MM.1S (cell line): ENCODE measurements at regions not wholly inside any gene's neighbourhood (a gene's known extent, or its start where the extent isn't known, plus 50 kb on each side); places are given as distances from the start of the nearest gene placed in this dataset.

Source experiments
- DNase-seq: peaks from one replicate; pipeline ENCODE4 v3.0.0-alpha.2; 2015
- H2AFZ ChIP-seq: fragments of 300-600 bp; sonication (generic); 2 replicates; pipeline ENCODE4 v1.6.0; 2016; ENCODE audit warnings: antibody characterized with exemption, low read length
- H3F3A ChIP-seq: fragments of 300-600 bp; sonication (generic); 2 replicates; pipeline ENCODE4 v1.6.1; 2016; ENCODE audit warnings: mild to moderate bottlenecking, antibody characterized with exemption, low read length, moderate library complexity, mixed read lengths; ENCODE audit not compliant: insufficient read depth
- H3K27ac ChIP-seq: fragments of 300-600 bp; sonication (generic); 2 replicates; pipeline ENCODE4 v1.5.1; 2016; ENCODE audit warnings: mild to moderate bottlenecking, low read length
- H3K27me3 ChIP-seq: fragments of 300-600 bp; sonication (generic); replicated peaks from 2 replicates; pipeline ENCODE4 v1.6.0; 2016; ENCODE audit warnings: low read length; ENCODE audit not compliant: insufficient read depth
- H3K36me3 ChIP-seq: fragments of 300-600 bp; sonication (generic); replicated peaks from 2 replicates; pipeline ENCODE4 v1.6.1; 2016; ENCODE audit warnings: mild to moderate bottlenecking, low read length, mixed read lengths; ENCODE audit not compliant: insufficient read depth
- H3K4me1 ChIP-seq: fragments of 300-600 bp; sonication (generic); 2 replicates; pipeline ENCODE4 v1.6.1; 2016; ENCODE audit warnings: low read length, mixed read lengths
- H3K4me2 ChIP-seq: fragments of 300-600 bp; sonication (generic); 2 replicates; pipeline ENCODE4 v1.6.0; 2016; ENCODE audit warnings: low read depth, low read length
- H3K4me3 ChIP-seq: fragments of 300-600 bp; sonication (generic); 2 replicates; pipeline ENCODE4 v1.5.1; 2016; ENCODE audit warnings: low read length, mixed read lengths
- H3K79me2 ChIP-seq: fragments of 300-600 bp; sonication (generic); 2 replicates; pipeline ENCODE4 v1.6.1; 2016; ENCODE audit warnings: mixed run types, low read length, mixed read lengths
- H3K9ac ChIP-seq: fragments of 300-600 bp; sonication (generic); 2 replicates; pipeline ENCODE4 v1.6.1; 2016; ENCODE audit warnings: low read length, mixed read lengths
- H3K9me2 ChIP-seq: fragments of 300-600 bp; sonication (generic); replicated peaks from 2 replicates; pipeline ENCODE4 v1.6.1; 2016; ENCODE audit warnings: mild to moderate bottlenecking, low read length, mixed read lengths; ENCODE audit not compliant: insufficient read depth
- H3K9me3 ChIP-seq: fragments of 300-600 bp; sonication (generic); replicated peaks from 2 replicates; pipeline ENCODE4 v1.6.1; 2016; ENCODE audit warnings: mild to moderate bottlenecking, low read length, mixed read lengths; ENCODE audit not compliant: insufficient read depth
- H4K20me1 ChIP-seq: fragments of 300-600 bp; sonication (generic); 2 replicates; pipeline ENCODE4 v1.6.1; 2016; ENCODE audit warnings: mild to moderate bottlenecking, low read length, moderate library complexity, mixed read lengths; ENCODE audit not compliant: insufficient read depth
- CTCF ChIP-seq: fragments of 300-600 bp; sonication (generic); IDR thresholded peaks from 2 replicates; pipeline ENCODE4 v1.5.1; 2016; ENCODE audit warnings: antibody characterized with exemption, low read length, mixed read lengths
- EZH2 ChIP-seq: fragments of 300-600 bp; sonication (generic); optimal IDR thresholded peaks from 2 replicates; pipeline ENCODE3; 2017; ENCODE audit warnings: low read depth, mild to moderate bottlenecking, antibody characterized with exemption, low read length, mixed read lengths
- EZH2phosphoT487 ChIP-seq: fragments of 300-600 bp; sonication (generic); IDR thresholded peaks from 2 replicates; pipeline ENCODE4 v1.6.1; 2018; ENCODE audit warnings: antibody characterized with exemption, low read length

- Histone ChIP-seq H3F3A (no peaks in the 10 kb centered on the region), H3K9ac (no peak overlapping the region), H3K9me2 (no peaks in the 10 kb centered on the region), H3K79me2 (no peaks in the 10 kb centered on the region), H3K4me1 (no peaks in the 10 kb centered on the region), H4K20me1 (no peaks in the 10 kb centered on the region), H3K4me3 (no peak overlapping the region), H2AFZ (no peak overlapping the region), H3K9me3 (no peaks in the 10 kb centered on the region), H3K27ac (no peak overlapping the region), H3K36me3 (no peaks in the 10 kb centered on the region), H3K27me3 (no peaks in the 10 kb centered on the region), H3K4me2 (no peak overlapping the region)
- DNase-seq, result no peak
- TF ChIP-seq EZH2phosphoT487 (no peak), EZH2 (no peak), CTCF (no peak)
Measured at GRCh38 chr2:221042926-221043325, 529.2 kb downstream of the EPHA4 start.

- TF ChIP-seq EZH2phosphoT487 (no peak), CTCF (no peak), EZH2 (no peak)
Measured at GRCh38 chr2:221044781-221045180, 527.3 kb downstream of the EPHA4 start.

GRCh38 chr2:221050020-221050795 lies 521.9 kb downstream of the EPHA4 start:
- Histone ChIP-seq H3K9ac (no peak overlapping the region), H3F3A (no peaks in the 10 kb centered on the region), H3K4me3 (no peak overlapping the region), H3K4me1 (no peaks in the 10 kb centered on the region), H3K9me2 (no peaks in the 10 kb centered on the region), H3K27me3 (no peaks in the 10 kb centered on the region), H4K20me1 (no peaks in the 10 kb centered on the region), H3K36me3 (no peaks in the 10 kb centered on the region), H3K4me2 (no peak overlapping the region), H3K27ac (no peak overlapping the region), H3K9me3 (no peaks in the 10 kb centered on the region), H3K79me2 (no peaks in the 10 kb centered on the region), H2AFZ (no peak overlapping the region)
- TF ChIP-seq CTCF, result no peak
- no peak for TF ChIP-seq EZH2
- TF ChIP-seq EZH2phosphoT487, result no peak
- DNase-seq, result no peak

More at GRCh38 chr2:221044781-221045180, 527.3 kb downstream of the EPHA4 start:
- H3K9ac ChIP-seq, result no peak overlapping the region
- no peaks in the 10 kb centered on the region for H3K4me1 ChIP-seq
- H3K4me3 ChIP-seq, result no peak overlapping the region
- no peaks in the 10 kb centered on the region for H3F3A ChIP-seq
- no peaks in the 10 kb centered on the region for H3K9me3 ChIP-seq
- no peaks in the 10 kb centered on the region for H4K20me1 ChIP-seq
- no peaks in the 10 kb centered on the region for H3K27me3 ChIP-seq
- H2AFZ ChIP-seq, result no peak overlapping the region
- no peaks in the 10 kb centered on the region for H3K9me2 ChIP-seq
- H3K27ac ChIP-seq, result no peak overlapping the region
- no peaks in the 10 kb centered on the region for H3K79me2 ChIP-seq
- no peak overlapping the region for H3K4me2 ChIP-seq
- no peaks in the 10 kb centered on the region for H3K36me3 ChIP-seq
- DNase-seq, result no peak
